ENCODE measurements at regions not wholly inside any gene's neighbourhood (a gene's known extent, or its start where the extent isn't known, plus 50 kb on each side); places are given as distances from the start of the nearest gene placed in this dataset.

DNA sequence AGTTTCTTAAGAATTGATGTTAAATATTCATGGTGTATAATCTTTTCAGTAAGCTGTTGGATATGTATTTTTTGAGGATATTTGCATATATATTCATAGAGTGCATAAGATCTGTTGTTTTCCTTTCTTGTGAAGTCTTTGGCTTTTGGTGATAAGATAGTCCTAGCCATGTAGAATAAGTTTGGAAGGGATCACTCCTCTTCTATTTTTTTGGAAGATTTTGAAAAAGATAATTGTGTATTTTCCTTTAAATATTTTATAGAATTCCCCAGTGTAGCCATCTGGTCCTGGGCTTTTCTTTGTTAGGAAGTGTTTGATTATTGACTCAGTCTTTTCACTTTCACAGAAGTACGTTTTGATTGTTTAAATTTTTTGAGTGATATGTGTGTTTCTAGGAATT, 318.8 kb upstream of the CDH10 start:
- no peak for DNase-seq
- TF ChIP-seq POLR2AphosphoS5 (IDR thresholded peaks at IDR 0.05): no peak
- TF ChIP-seq POLR2A (IDR thresholded peaks at IDR 0.05): no peak
- TF ChIP-seq, protein P1, sequence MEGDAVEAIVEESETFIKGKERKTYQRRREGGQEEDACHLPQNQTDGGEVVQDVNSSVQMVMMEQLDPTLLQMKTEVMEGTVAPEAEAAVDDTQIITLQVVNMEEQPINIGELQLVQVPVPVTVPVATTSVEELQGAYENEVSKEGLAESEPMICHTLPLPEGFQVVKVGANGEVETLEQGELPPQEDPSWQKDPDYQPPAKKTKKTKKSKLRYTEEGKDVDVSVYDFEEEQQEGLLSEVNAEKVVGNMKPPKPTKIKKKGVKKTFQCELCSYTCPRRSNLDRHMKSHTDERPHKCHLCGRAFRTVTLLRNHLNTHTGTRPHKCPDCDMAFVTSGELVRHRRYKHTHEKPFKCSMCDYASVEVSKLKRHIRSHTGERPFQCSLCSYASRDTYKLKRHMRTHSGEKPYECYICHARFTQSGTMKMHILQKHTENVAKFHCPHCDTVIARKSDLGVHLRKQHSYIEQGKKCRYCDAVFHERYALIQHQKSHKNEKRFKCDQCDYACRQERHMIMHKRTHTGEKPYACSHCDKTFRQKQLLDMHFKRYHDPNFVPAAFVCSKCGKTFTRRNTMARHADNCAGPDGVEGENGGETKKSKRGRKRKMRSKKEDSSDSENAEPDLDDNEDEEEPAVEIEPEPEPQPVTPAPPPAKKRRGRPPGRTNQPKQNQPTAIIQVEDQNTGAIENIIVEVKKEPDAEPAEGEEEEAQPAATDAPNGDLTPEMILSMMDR (IDR thresholded peaks at IDR 0.05 in 8 of 11, conservative IDR thresholded peaks at IDR 0.05 in 3 of 11): no peak
- no peaks in the 10 kb centered on the region for H3K27me3 ChIP-seq (replicated peaks in 1 of 7)
- no peak overlapping the region for H3K27ac ChIP-seq
- peaks cover 0 to 40% (median 16%) of the 10 kb centered on the region in 8 donors for H3K9me3 ChIP-seq
- no peaks in the 10 kb centered on the region for H3K4me1 ChIP-seq
- H3K4me3 ChIP-seq: no peak overlapping the region
- 50 to 71% (median 54%) methylated on average over 1 of the region's 1 CpG for WGBS, 5 donors
- intact Hi-C loops (cut with DNase I; ENCODE audit: low total_unique reads): no loop called here
- no peaks in the 10 kb centered on the region for H3K36me3 ChIP-seq

DNA sequence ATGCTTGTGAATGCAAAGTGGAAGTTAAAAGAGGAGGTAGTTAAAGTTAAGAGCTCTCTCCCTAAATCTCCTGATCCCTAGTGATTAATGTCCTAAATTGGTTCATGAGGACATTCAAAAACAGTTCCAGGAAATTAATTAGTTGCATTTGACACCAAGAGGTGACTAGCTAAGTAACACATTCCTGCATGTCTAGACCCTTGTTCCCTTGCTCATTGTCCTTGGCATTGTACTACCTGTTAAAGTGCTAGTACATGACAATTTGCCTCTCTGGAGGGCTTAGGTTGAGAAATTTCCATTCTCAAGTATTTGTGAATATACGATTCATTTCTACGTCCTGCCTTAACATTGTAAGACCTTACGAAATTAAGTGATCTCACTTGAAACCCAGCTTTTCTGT, 278.6 kb upstream of the CDH10 start:
- H3K4me1 ChIP-seq: no peaks in the 10 kb centered on the region
- no peak for DNase-seq
- H3K27me3 ChIP-seq (replicated peaks in 1 of 7): no peaks in the 10 kb centered on the region
- TF ChIP-seq POLR2AphosphoS5 (IDR thresholded peaks at IDR 0.05) (no peak), POLR2A (IDR thresholded peaks at IDR 0.05) (no peak)
- TF ChIP-seq, protein P1 (IDR thresholded peaks at IDR 0.05 in 8 of 11, conservative IDR thresholded peaks at IDR 0.05 in 3 of 11): no peak
- no peak overlapping the region for H3K27ac ChIP-seq
- no peak overlapping the region for H3K4me3 ChIP-seq
- WGBS, 5 donors: 84 to 94% (median 85%) methylated on average over 3 of the region's 3 CpGs
- intact Hi-C loops (cut with DNase I; ENCODE audit: low total_unique reads): no loop called here
- peaks cover 0 to 15% (median 7%) of the 10 kb centered on the region in 8 donors for H3K9me3 ChIP-seq
- H3K36me3 ChIP-seq: no peaks in the 10 kb centered on the region

DNA sequence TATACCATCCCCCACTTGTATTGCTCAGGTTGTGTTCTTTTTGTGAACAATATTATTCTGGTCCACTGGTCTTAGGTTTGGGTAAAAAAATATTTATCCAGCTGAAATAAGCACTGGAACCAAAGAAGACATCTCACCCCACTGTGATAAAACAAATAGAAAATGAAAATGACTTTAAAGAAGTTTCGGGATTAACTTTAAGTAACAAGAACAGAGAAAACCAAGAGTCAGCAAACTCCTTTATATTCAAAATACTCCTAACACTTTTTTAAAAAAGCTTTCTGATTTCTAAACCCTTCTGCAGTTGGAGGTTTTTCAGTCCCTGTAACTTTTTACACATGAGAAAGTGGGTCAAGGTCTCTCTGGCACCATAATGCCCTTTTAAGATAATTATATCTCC, 273.9 kb upstream of the CDH10 start:
- H3K4me1 ChIP-seq: no peaks in the 10 kb centered on the region
- H3K9me3 ChIP-seq: peaks cover 0 to 15% (median 3%) of the 10 kb centered on the region in 8 donors
- 84 to 96% (median 87%) methylated on average over 1 of the region's 1 CpG for WGBS, 5 donors
- no peak overlapping the region for H3K4me3 ChIP-seq
- intact Hi-C loops (cut with DNase I; ENCODE audit: low total_unique reads): no loop called here
- H3K27ac ChIP-seq: no peak overlapping the region
- no peaks in the 10 kb centered on the region for H3K36me3 ChIP-seq
- DNase-seq: no peak
- no peak for TF ChIP-seq POLR2AphosphoS5 (IDR thresholded peaks at IDR 0.05)
- TF ChIP-seq POLR2A (IDR thresholded peaks at IDR 0.05): no peak
- TF ChIP-seq, protein P1 (IDR thresholded peaks at IDR 0.05 in 8 of 11, conservative IDR thresholded peaks at IDR 0.05 in 3 of 11): no peak
- H3K27me3 ChIP-seq (replicated peaks in 1 of 7): no peaks in the 10 kb centered on the region

DNA sequence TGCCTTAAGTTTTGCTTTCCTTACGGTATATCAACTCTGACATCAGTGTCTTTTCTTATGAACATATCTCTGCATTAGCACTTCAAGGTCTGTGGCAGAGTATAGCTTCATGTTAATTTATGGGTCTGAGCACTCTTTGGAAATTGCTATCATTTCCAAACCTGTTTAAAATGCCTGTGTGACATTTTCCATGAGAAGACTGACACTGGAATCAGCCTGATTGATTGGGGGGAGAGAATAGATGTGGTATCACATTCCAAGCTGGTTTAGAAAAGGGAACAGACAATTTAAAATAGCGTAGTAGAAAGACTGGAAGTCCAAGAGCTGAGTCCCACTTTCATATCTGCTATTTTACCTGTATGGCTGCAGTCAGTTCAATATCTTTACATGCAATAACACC, 272.1 kb upstream of the CDH10 start:
- no peaks in the 10 kb centered on the region for H3K4me1 ChIP-seq
- no peaks in the 10 kb centered on the region for H3K36me3 ChIP-seq
- H3K9me3 ChIP-seq: peaks cover 0 to 15% (median 0%) of the 10 kb centered on the region in 8 donors
- H3K4me3 ChIP-seq: no peak overlapping the region
- H3K27me3 ChIP-seq (replicated peaks in 1 of 7): no peaks in the 10 kb centered on the region
- 73 to 90% (median 79%) methylated on average over 2 of the region's 2 CpGs for WGBS, 5 donors
- TF ChIP-seq, protein P1 (IDR thresholded peaks at IDR 0.05 in 8 of 11, conservative IDR thresholded peaks at IDR 0.05 in 3 of 11): no peak
- no peak for TF ChIP-seq POLR2A (IDR thresholded peaks at IDR 0.05)
- no peak for DNase-seq
- intact Hi-C loops (cut with DNase I; ENCODE audit: low total_unique reads): no loop called here
- no peak overlapping the region for H3K27ac ChIP-seq
